IPS-NIHi11 (cell line): ENCODE measurements at regions not wholly inside any gene's neighbourhood (a gene's known extent, or its start where the extent isn't known, plus 50 kb on each side); places are given as distances from the start of the nearest gene placed in this dataset.
"Not testable (repeated sequence)": the region's sequence is repeated elsewhere in the genome, so short reads cannot be mapped to it uniquely, and the experiment has no call there.

Source experiments
- DNase-seq: peaks from one replicate; pipeline ENCODE4 v3.0.0; 2012; ENCODE audit warnings: mixed read lengths, low spot score

DNA sequence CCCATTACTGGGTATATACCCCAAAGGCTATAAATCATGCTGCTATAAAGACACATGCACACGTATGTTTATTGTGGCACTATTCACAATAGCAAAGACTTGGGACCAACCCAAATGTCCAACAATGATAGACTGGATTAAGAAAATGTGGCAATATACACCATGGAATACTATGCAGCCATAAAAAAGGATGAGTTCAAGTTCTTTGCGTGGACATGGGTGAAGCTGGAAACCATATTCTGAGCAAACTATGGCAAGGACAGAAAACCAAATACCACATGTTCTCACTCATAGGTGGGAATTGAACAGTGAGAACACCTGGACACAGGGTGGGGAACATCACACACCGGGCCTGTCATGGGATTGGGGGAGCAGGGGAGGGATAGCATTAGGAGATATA lies 54.4 kb upstream of the MUCL1 start:
- not testable (repeated sequence) for DNase-seq

DNA sequence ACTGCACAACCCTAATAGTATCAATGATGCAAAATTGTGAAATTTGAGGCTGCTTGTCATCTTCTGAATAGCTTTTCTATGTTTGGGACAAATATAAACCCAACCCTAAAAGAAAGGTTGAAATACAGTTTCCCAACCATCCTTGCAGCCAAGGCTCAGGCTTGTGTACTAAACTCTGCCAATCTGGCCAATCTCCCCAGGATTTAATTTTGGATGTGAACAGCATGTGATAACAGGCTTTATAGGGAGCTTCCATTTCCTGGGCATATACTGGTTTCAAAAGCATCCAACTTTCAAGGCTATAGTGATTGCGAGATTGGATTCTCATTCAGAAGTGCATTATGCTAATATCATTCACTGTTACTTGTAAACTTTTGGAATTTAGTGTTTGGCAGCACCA lies 55.7 kb upstream of the MUCL1 start:
- DNase-seq: no peak

DNA sequence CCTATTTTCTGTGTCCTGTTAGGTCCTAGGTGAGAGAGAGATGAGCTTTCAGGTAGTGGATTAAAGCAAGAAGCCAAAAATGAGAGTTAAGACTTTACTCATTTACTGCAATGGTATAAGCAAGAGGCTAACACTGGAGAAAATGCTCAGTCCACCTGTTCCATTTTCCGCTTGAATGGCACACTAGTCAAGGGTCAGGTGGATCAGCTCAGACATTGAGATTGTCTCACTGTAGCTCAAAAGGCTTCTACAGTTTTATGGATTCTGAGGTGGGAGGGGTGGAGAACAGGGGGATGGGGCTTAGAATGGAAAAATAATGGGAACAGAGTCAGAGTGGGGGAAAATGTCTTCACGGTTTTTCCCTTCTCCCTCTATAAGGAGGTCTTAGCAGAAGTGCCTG lies 57.3 kb upstream of the MUCL1 start:
- DNase-seq: no peak

DNA sequence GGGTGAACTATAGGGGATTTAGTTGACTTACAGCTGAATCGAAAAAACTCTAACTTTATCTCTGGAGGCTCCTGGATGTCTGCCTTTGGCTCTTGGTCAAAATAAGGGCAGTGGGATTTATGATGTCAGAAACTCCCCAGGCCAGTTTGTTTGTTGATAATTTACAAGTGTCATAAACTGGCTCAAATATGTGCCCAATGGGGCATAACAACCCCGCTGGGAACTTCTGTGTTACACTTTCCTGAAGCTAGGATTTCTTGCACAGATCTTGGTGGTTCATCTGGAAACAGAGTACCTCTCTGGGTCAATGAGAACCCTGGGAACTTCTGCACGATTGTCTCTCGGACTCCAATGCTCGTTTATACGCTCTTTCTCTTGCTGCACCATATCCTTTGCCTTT lies 58.7 kb upstream of the MUCL1 start:
- no peak for DNase-seq

DNA sequence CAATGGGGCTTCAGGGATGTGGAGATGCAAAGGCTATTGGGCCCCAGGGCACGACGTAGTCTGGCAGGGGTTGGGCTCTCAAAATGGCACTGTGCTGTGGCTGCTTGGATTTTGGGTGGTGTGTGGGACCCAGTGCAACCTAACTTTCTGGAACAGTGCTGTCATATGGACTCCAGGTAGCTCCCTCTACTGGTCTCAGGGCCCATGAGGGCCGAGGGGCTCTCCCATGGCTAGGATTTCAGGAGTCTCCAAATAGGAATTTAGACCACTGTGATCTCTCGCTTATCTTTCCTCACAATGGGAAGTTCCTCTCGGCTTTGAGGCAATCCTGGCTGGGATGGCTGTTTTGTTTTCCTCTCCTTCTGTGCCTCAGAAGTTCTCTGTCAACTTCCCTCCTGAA lies 68.2 kb upstream of the MUCL1 start:
- no peak for DNase-seq

DNA sequence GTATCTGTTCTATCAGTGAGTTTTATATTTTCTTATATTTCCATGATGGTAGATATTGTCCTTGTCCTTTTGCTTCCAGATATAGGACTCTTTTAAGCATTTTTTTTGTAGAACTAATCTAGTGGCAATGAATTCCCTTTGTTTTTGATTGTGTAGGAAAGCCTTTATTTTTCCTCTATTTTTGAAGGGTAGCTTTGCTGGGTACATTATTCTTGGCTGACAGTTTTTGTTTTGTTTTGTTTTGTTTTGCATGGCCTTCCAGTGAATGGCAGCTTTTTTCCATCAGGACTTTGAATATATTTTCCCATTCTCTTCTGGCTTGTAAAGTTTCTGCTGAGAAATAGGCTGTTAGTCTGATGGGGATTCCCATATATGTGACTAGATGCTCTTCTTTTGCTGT lies 70.2 kb upstream of the MUCL1 start:
- DNase-seq: no peak

DNA sequence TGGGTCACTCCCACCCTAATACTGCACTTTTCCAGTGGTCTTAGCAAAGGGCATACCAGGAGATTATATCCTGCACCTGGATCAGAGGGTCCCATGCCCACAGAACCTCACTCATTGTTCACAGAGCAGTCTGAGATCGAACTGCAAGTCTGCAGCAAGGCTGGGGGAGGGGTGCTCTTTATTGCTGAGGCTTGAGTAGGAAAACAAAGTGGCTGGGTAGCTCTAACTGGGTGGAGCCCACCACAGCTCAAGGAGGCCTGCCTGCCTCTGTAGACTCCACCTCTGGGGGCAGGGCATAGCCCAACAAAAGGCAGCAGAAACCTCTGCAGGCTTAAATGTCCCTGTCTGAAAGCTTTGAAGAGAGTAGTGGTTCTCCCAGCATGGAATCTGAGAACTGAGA lies 77.3 kb upstream of the MUCL1 start:
- not testable (repeated sequence) for DNase-seq

DNA sequence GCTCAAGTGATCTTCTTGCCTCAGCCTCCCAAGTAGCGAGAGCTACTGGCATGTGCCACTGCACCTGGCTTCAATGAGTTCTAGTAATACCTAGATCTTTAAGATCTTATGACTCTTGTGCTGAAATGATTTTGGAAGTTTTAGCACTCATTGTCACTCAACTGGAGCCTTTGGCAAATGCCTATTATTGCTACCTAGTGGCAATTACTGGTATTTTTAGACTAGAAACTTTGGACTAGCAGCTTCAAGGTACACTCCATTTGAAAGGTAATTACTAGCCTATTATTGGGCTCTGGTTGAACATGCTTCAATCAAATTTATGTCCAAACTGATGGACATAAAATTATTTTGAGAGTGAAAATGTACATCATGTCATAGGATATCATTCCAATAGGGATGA lies 80.7 kb upstream of the MUCL1 start:
- no peak for DNase-seq

DNA sequence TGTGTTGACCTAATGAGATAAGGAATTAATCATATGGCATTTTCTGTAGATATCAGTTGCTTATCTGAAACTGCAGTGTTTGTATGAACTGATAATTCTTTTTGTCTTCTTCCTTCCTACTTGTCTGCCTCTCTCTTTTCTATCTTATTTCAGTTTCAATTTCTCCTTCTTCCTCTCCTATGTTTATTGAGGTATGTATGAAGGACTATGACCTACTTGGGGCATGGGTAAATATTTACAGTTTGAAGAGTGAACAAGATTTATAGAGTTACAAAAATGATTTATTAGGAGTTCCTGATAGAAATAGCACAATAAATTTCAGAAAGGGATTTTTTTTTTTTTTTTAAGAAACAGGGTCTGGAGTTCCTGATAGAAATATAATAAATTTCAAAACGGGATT lies 88.7 kb upstream of the MUCL1 start:
- no peak for DNase-seq

DNA sequence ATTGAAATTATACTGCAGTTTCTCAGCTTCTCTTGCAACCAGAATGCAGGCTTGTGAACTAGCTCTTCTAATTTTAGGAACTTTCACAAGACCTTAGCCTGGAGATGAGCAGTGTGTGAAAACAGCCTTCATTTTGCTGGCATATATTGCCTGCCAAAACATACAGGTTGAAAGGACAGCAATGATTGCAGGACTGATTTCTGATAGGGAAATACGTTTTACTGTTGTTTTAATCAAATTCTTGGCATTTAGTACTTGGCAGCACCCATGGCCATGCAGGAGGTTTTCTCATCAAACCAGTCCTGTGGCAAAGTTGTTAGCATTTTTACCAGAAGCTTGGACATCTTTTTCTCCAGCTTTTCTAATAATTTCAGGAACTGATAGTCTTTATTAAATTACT lies 91.9 kb upstream of the MUCL1 start:
- DNase-seq: no peak

DNA sequence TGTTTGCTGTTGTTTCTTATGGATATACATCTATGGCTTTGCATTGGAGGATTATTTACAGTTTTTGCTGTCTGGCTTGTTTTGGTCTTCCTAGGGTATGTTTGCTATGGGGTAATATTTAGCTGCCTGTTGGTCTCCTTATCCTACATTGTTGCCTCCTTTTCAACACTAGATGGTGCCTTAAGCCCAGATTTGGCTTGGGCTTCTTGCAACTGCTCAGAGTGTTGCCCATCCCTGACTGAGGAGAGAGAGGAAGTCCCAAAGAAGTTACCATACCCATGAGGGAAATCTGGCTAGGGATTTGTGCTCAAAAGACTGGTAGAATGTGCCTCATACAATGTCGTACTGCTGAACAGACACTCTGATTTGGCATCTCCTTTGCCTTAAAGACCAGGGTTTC lies 94.6 kb upstream of the MUCL1 start:
- peak; percentile 42 for DNase-seq

DNA sequence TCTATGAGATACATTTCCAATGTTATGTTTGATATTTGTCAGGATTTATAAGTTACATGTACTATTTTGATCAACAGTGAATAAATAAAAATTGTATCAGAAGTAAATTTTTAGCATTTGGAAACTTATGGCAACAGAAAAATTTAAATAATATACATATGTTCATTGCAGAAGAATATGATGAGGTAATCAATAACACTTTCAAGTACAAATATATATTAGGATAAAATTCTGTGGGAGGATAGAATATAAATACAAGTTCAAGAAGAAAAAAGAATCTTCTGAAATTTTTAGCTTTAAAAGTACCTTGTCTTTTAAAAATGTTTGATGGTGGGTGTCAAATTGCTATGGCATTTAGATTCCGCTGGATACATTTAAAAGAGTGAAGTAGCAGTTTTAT lies 102.8 kb upstream of the MUCL1 start:
- DNase-seq: no peak

DNA sequence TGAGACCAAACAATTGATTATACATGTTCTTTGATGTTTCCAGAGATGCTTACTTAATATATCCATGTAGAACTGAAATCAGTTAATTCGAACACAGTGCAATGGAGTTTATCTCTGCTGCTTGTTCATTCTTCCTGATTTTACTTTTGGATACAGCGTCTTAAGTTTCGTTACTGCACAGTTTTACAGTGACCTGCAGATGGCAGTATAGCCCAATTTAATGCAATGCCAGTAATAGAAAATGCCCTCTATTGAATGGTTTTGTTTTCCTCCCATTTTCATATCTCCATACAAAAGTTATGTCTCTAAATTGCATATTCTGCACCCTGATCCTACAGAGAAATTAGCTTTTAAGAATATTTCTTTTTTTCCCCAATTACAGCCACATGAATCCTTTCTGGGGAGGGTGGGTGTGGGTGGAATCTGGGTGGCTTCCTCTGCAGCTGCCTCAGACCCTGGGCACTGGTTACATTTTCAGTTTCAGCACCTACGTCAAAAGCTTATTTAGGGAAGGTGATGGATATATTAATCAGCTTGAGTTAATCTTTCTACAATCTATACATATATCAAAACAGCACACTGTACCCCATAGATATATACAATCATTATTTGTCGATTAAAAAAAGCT lies 101.1 kb upstream of the DCD start:
- DNase-seq: peak; percentile 60

DNA sequence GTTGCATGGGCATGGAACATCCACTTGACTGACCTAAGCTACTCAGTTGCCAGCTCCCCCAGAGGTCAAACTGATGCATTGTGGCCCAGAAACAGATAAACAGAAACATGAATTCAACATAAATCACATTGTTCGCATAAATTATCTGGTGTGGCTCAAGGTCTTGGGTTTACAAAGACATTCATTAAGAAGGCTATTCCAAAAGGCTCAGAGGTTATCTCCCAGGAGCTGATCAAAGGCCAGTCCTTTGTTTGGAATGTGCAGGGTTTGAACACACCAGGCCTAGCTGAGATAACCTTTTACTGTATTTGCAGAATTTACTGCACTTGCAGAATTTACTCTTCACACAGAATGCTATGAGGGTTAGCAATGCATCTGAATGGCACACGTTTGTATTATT lies 96.4 kb upstream of the DCD start:
- DNase-seq: no peak

DNA sequence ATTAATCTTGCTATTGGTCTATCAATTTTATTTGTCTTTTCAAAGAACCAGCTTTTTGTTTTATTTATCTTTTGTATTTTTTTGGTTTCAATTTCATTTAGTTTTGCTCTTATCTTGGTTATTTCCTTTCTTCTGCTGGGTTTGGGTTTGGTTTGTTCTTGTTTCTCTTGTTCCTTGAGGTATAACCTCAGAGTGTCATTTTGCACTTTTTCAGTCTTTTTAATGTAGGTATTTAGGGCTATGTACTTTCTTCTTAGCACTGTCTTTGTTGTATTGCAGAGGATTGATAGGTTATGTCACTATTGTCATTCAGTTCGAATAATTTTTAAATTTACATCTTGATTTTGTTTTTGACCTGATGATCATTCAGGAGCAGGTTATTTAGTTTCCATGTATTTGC lies 92.7 kb upstream of the DCD start:
- DNase-seq: no peak

DNA sequence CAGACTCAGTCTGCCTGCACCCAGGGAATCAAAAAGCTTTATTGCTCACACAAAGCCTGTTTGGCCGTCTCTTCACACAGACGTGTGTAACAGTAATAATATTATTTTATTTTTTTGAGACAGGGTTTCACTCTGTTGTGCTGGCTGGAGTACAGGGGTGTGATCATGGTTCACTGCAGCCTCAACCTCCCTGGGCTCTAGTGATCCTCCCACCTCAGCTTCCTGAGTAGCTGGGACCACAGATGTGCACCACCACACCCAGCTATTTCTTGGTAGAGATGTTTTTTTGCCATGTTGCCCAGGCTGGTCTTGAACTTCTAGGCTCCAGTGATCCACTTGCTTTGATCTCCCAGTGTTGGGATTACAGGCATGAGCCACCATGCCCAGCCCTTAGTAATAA lies 88.4 kb upstream of the DCD start:
- DNase-seq: no peak

DNA sequence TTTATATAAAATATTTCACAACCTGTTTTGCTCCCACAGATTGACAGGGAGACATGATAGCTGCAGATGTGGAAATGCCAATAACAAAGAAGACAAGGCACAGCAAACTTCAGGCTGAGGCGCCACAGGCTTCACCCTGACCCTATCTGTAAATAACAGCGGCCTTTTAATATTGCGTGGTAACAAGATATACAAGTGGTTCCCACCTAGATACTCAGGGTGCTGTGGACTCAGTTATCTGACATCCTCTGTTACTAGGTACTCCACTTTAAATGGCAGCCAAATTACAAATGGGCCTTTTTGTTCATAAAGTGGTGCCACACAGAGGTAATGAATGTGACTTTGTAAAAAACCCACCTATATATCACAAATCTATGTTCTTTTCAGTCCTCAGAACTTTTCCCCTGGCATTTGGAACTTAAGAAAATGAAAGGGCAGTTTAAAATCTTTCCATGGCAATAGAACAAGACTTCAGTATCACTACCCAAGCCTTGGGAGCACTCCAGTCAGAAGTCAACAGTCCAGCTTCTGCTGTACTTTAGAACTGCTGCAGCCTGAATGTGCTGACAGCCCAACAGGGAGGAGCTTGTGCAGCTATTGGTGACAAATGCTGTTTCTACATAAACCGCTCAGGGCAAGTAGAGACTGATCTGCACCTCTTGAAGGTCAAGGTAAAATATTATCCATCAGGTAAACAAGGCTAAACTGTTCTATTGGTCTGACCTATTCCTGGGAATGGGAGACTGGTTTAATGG lies 86.2 kb upstream of the DCD start:
- DNase-seq: no peak

DNA sequence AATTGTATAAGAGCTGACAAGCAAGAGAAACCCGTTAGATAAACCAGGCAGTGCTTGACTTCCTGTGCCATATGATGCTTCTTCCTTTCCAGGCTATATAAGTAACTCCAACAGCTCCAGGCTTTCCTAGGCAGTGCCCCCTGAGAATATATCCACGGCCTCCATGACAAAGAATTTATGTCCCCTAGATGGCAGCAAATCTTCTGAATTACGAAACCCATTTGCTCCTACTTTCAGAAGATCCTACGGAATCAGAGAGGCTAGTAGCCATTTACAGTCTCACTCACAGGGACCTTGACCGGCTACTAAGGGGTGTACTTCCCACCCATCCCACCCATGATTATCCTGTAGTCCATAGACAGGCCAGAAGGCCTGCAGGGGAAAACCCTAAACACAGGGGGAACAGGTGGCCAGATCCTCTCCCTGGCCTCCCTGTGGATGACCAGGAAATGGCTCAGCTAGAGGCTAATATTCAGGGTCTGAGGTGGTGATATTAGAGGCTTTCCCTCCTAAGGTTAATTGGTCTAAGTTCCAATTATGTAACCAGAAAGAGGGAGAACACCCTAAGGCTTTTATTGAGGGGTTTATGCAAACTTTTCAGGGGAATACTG lies 77.2 kb upstream of the DCD start:
- DNase-seq: peak; percentile 49

DNA sequence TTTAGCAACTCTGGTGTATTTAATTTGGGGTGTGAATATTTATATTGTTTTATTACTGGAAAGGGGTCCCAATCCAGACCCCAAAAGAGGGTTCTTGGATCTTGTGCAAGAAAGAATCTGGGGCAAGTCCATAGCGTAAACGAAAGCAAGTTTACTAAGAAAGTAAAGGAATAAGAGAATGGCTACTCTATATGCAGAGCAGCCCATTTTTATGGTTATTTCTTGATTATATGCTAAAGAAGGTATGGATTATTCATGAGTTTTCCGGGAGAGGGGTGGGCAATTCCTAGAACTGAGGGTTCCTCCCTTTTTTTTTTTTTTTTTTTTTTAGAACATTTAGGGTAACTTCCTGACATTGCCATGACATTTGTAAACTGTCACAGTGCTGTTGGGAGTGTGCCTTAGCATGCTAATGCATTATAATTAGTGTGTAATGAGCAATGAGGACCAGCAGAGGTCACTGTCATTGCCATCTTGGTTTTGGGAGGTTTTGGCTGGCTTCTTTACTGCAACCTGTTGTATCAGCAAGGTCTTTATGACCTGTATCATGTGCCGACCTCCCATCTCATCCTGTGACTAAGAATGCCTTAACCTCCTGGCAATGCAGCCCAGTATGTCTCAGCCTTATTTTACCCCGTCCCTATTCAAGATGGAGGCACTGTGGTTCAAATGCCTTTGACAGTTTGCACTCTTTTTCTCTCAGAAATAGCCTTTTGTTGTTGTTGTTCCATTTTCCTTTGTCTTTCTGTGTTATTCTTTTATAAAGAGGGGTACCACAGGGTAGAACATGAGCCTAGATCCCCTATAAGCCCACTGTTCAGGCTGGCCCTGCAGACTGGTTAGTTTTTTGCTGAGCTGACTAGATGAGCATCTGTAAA lies 75.5 kb upstream of the DCD start:
- peak; percentile 21 for DNase-seq

DNA sequence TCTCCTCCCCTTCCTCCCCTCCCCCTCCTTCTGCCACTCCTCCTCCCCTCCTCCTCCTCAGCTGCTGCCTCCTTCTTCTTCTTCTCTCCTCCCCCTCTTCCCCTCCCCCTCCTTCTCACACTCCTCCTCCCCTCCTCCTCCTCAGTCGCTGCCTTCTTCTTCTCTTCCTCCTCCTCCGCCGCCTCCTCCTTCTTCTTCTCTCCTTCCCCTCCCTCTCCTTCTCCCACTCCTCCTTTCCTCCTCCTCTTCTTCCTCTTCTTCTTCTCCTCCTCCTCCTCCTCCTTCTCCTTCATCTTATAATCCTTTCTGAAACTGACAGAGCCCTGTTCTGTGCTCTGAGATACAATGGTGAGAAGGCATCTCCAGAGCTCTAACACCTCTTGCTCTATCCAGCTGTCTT lies 73.1 kb upstream of the DCD start:
- no peak for DNase-seq

DNA sequence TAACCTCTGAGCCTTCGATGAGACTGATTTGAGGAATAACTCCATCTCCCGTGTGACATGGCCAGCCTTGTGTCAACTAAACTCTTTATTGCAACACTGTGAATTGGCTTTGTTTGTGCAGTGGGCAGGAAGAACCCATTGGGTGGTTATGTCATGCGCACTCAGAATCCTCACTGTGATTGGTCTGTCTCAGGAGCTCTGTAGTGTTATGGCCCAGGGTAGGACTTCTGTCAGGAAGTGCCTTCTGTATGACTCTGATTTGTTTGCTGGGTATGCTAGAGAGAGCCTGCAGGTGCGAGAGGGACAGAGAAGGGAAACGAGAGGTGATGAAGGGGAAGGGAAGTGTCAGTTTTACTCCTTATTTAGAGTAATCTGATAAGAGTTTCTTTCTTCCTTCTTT lies 71.5 kb upstream of the DCD start:
- DNase-seq: no peak

DNA sequence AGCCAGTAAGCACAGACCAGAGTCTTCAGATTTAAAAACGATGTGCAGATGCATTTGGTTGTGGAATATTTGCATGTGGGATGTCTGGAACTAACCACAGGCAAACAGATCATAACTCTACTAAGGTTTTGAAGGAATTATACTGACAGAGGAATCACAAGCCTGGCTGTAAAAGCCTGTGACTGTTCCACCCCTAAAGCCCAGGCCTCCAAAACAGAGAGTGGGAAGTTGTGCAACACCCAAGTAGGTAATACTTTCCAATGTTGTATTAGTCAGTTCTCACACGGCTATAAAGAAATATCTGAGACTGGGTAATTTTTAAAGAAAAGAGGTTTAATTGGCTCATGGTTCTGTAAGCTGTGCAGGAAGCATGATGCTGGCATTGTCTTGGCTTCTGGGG lies 68.1 kb upstream of the DCD start:
- DNase-seq: no peak

DNA sequence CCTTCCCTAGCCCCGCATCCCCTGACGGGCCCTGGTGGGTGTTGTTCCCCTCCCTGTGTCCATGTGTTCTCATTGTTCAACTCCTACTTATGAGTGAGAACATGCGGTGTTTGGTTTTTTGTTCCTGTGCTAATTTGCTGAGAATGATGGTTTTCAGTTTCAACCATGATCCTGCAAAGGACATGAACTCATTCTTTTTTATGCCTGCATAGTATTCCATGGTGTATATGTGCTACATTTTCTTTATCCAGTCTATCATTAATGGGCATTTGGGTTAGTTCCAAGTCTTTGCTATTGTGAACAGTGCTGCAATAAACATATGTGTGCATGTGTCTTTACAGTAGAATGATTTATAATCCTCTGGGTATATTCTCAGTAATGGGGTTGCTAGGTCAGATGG lies 65.7 kb upstream of the DCD start:
- DNase-seq: not testable (repeated sequence)
